GM18861 (cell line): ENCODE measurements at regions not wholly inside any gene's neighbourhood (a gene's known extent, or its start where the extent isn't known, plus 50 kb on each side); places are given as distances from the start of the nearest gene placed in this dataset.
"Not testable (repeated sequence)": the region's sequence is repeated elsewhere in the genome, so short reads cannot be mapped to it uniquely, and the experiment has no call there.

Experiments used
- ATAC-seq: cut with Tn5 transposase; IDR thresholded peaks from one replicate; pipeline ENCODE4 v1.9.1; 2021; ENCODE audit not compliant: unreplicated experiment

DNA sequence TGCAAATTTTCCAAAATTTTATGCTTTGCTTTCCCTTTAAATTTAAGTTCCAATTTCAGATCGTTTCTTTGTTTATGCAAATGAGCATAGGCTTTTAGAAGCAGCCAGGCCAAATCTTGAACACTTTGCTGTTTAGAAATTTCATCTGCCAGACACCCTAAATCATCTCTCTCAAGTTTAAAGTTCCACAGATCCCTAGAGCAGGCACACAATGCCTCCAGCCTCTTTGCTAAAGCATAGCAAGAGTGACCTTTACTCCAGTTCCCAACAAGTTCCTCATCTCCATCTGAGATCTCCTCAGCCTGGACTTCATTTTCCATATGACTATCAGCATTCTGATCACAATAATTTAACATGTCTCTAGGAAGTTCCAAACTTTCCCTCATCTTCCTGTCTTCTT is 254.5 kb downstream of the DLL1 start:
- ATAC-seq = not testable (repeated sequence)

GRCh38 chr6:170035901-170036304 is 255.0 kb downstream of the DLL1 start:
- ATAC-seq = no peak

- no peak for ATAC-seq
These were observed 255.8 kb downstream of the DLL1 start for GRCh38 chr6:170035044-170035443.

- no peak for ATAC-seq
These were observed 256.6 kb downstream of the DLL1 start for GRCh38 chr6:170034294-170034693.

DNA sequence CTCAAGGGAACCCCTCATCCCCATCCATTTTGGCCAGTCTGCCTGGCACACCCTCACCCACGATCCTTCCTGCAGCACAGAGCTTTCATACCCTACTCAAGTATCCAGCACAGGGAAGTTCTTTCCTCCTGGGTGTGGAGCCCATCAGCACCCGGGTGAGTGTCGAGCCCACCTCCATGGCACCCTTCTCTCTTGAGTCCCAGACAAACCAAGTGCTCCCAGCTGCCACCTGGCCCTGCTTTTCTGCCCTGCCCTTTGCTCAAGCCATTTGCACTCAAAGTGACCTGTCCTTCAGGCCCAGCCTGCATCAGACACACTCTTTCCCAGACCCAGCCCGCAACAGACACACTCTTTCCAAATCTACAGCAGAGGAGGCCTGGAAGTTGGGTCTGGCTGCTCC is 257.2 kb downstream of the DLL1 start:
- no peak for ATAC-seq

GRCh38 chr6:170032706-170033309 is 258.1 kb downstream of the DLL1 start:
- ATAC-seq = no peak

GRCh38 chr6:170032197-170032596 is 258.7 kb downstream of the DLL1 start:
- no peak for ATAC-seq

- no peak for ATAC-seq
These were observed 259.2 kb downstream of the DLL1 start for GRCh38 chr6:170031684-170032121.

DNA sequence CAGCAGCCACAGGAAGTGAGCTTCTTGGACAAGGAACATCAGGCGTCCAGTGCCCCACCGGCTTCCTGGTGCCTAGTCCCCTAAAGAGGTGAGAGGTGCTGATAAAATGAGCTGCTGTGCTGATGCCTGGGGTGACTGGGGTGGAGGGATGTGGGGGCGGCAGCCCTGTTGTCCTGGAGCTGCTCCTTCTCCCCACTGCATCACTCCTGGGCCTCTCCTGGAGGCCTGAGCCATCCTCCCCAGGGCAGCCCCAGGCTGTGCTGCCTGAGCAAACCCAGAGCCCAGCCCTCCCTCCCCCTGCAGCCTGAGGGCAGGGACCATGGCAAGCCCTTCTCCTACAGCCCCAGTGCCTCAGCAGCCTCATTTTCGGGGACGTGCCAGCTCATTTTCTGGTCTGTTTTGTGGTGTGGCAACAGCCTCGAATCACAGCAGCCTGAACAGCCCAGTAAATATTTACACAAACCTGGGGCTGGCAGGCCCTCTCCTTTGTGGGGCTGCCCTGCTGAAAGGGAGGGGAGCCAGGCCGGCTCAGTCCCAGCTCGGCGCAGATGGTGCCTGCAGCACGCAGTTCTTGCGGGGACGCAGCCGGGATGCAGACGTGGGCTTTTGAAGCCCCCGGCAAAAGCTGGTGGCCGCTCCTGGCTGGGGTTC is 259.9 kb downstream of the DLL1 start:
- no peak for ATAC-seq

GRCh38 chr6:170030284-170030815 is 260.5 kb downstream of the DLL1 start:
- ATAC-seq = no peak

- no peak for ATAC-seq
These were observed 261.2 kb downstream of the DLL1 start for GRCh38 chr6:170029416-170030283.

- ATAC-seq = no peak
These were observed 262.1 kb downstream of the DLL1 start for GRCh38 chr6:170028629-170029345.

- ATAC-seq = no peak
These were observed 263.2 kb downstream of the DLL1 start for GRCh38 chr6:170027647-170028043.

DNA sequence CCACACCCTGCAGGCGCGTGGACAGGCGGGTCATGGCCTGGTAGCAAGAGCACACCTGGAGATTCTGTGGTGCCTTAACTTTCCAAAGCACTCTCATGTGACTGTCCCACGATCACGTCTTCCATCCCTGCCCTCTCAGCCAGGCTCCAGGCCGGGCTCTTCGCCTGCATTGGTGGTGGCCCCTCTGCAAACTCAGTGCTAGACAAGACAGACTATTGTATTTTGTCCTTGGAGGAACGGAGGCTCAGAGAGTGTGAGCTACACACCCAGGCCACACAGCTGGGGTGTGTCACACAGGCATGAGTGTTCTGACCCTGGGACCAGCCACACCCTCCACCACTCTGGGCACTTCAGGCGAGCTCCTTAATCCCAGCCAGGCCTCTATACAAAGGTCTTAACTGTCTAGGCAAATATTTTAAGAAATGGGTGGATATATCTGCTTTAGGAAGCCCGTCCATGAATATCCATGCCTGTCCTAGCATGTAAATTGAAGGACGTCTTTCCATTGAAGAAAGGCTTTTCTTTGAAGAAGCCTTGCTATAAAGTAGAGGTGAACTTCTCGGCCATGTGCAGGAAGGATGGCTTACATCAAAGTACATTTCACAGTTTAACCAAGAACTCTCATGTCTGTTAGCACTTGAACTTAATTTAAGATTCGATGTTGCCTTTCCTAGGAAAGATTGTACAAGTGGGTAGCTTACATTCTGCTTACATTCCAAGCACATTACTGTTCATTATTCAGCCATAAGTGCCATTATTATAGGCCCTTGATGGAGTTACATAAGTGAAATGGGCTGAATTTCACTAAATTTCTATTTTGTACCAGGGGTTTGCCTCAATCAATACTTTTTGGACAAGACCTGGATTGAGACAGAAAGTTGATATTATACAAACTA is 263.9 kb downstream of the DLL1 start:
- ATAC-seq = no peak

DNA sequence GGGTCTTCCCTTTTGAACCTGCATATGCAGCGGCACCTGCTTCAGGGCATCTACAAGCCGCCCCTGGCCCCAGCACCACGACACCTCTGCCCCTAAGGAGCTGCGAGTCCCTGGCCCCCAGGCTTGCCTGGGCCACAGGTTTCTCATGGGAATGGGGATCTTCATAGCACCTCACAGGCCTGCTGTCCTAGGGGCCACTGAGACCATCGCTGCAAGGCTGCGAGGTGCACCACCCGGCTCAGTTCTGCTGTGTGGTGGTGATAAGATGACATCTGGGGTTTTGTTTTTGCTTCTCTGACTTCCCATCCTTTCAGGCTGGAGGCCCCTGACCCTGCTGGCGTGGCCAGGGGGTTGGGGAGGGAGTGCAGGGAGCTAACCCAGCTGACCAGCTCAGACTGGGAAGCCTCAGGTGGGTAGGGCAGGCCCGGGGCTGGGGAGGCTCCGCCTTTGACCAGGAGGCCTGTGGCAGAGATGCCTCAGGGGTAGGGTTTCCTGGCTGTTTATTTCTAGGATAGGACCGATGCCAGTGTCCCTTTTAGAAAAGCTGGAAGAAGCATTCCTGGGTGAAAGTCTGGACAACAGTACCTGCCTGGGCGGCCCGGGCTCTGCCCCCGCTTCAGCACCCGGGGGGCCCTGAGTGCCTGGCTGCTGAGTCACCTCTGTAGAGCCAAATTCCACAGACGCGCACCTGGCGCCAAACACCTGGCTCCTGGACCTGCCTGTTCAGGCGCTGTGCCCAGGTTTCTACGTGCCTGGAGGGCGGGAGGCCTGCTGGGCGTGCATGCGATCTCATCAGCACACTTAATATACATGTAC is 264.7 kb downstream of the DLL1 start:
- ATAC-seq = no peak

DNA sequence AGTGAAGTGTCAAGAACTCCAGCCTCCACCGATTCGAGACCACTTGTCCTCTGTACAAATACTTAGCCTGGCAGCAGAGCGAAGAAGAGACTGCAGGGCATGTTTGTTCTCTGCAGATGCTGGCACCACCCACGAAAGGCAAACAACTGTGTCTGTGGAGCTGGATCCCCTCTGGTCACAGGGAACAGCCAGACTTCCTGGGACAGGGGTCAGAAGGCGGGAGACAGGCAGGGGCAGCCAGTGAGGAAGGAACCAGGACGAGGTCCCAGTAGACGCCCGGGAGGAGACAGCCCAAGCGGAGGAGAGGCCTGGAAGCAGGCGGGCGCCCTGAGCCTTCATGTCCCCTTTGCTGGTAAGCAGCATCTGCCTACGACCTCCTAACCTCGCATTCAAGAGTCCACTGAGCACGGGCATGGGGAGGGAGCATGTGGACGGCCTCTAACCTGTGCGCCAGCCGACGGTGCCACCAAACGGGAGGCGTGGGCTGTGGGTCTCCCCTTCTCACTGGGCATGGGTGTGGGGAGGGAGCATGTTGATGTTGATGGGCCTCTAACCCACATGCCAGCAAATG is 265.5 kb downstream of the DLL1 start:
- no peak for ATAC-seq

DNA sequence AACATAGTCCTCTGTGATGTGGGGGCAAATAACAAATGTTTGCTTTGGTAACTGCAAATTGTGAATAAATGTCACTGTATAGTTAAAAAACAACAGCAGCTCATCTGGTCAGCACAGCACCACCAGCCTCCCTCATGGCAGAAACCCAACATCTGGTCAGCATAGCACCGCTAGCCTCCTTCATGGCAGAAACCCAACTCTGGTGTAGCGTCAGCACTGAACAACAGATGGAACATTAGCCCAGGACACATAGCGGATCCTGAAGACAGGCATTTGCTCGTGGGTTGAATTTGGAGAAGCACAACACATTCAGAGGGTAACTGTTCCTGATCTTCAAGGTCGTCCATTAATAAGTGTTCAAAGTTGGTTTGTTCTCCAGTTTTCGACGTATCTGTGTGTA is 265.9 kb downstream of the DLL1 start:
- ATAC-seq = no peak

DNA sequence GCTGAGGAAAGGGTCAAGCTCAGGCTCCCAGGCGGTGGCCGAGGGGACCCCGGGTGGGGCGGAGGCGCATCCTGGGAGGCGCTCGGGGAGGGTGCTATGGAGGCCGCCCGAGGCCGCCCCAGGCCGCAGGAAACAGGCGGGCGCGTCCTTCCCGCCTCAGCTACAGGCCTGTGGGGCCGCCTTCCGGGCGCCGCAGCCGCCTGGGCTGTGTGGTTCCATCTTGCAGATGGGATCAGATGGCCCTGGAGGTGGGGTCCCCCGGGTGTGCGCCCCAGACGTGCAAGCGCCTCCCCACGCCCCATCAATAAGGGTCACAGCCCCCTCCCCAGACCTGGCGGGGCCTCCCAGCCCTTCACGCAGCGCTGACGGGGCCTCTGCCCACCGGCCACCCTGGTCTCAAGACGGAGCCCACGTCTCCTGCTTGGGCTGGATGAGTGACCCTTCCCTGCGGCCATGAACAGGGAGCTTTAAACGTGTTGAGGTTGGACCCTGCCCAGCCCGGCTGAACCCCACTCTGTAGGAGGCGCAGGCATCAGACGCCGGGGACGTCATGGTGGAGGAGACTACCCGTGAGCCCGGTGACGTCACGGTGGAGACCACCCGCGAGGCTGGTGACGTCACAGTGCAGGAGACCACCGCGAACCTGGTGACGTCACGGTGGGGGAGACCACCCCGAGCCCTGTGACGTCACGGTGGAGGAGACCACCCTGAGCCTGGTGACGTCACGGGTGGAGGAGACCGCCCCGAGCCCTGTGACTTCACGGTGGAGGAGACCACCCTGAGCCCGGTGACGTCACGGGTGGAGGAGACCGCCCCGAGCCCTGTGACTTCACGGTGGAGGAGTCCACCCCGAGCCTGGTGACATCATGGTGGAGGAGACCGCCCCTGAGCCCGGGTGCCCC is 267.0 kb downstream of the DLL1 start:
- no peak for ATAC-seq
